ENCODE measurements at regions not wholly inside any gene's neighbourhood (a gene's known extent, or its start where the extent isn't known, plus 50 kb on each side); places are given as distances from the start of the nearest gene placed in this dataset.

- TF ChIP-seq CTCF (IDR thresholded peaks at IDR 0.05; ENCODE audit: low read depth, low read length), result no peak
- no peak for TF ChIP-seq MYC (IDR thresholded peaks at IDR 0.05; ENCODE audit: low read depth, low read length)
- no peak for TF ChIP-seq POLR2A (IDR thresholded peaks at IDR 0.05; ENCODE audit: extremely low read depth, insufficient read length)
- no peak for TF ChIP-seq MAX (IDR thresholded peaks at IDR 0.05; ENCODE audit: low read depth, low read length)
These were observed 377.8 kb upstream of the RUNX1 start for GRCh38 chr21:35426897-35427296.
